ENCODE measurements at regions not wholly inside any gene's neighbourhood (a gene's known extent, or its start where the extent isn't known, plus 50 kb on each side); places are given as distances from the start of the nearest gene placed in this dataset.

GRCh38 chr4:127001933-127002332 is 630.8 kb upstream of the INTU start:
- no peak overlapping the region for H2AFZ ChIP-seq (ENCODE audit: low read length)
- H3F3A ChIP-seq (ENCODE audit: insufficient read depth, low read length) = no peaks in the 10 kb centered on the region
- H3K4me2 ChIP-seq (ENCODE audit: low read depth, low read length) = no peak overlapping the region
- no peaks in the 10 kb centered on the region for H4K20me1 ChIP-seq (ENCODE audit: insufficient read depth, low read length)
- no peak for DNase-seq
- no peak overlapping the region for H3K9ac ChIP-seq (ENCODE audit: low read length)
- no peaks in the 10 kb centered on the region for H3K36me3 ChIP-seq (replicated peaks; ENCODE audit: insufficient read depth, low read length)
- TF ChIP-seq EZH2phosphoT487 (IDR thresholded peaks at IDR 0.05; ENCODE audit: low read length) = no peak
- no peak for TF ChIP-seq EZH2 (optimal IDR thresholded peaks at IDR 0.05; ENCODE audit: low read depth, low read length)
- no peak for TF ChIP-seq CTCF (IDR thresholded peaks at IDR 0.05; ENCODE audit: low read length)
- H3K79me2 ChIP-seq (ENCODE audit: low read length) = no peaks in the 10 kb centered on the region
- no peaks in the 10 kb centered on the region for H3K4me1 ChIP-seq (ENCODE audit: low read length)
- H3K9me2 ChIP-seq (replicated peaks; ENCODE audit: insufficient read depth, low read length) = no peaks in the 10 kb centered on the region
- no peak overlapping the region for H3K4me3 ChIP-seq (ENCODE audit: low read length)
- no peaks in the 10 kb centered on the region for H3K27me3 ChIP-seq (replicated peaks; ENCODE audit: insufficient read depth, low read length)
- H3K9me3 ChIP-seq (replicated peaks; ENCODE audit: insufficient read depth, low read length) = no peaks in the 10 kb centered on the region
- H3K27ac ChIP-seq (ENCODE audit: low read length) = no peak overlapping the region

GRCh38 chr4:127006446-127006877 is 626.3 kb upstream of the INTU start:
- H2AFZ ChIP-seq (ENCODE audit: low read length) = no peak overlapping the region
- no peaks in the 10 kb centered on the region for H4K20me1 ChIP-seq (ENCODE audit: insufficient read depth, low read length)
- H3K4me2 ChIP-seq (ENCODE audit: low read depth, low read length) = no peak overlapping the region
- no peak overlapping the region for H3K4me3 ChIP-seq (ENCODE audit: low read length)
- H3K9me2 ChIP-seq (replicated peaks; ENCODE audit: insufficient read depth, low read length) = no peaks in the 10 kb centered on the region
- no peaks in the 10 kb centered on the region for H3K4me1 ChIP-seq (ENCODE audit: low read length)
- no peak for DNase-seq
- H3K27me3 ChIP-seq (replicated peaks; ENCODE audit: insufficient read depth, low read length) = no peaks in the 10 kb centered on the region
- no peaks in the 10 kb centered on the region for H3F3A ChIP-seq (ENCODE audit: insufficient read depth, low read length)
- TF ChIP-seq CTCF (IDR thresholded peaks at IDR 0.05; ENCODE audit: low read length) = no peak
- TF ChIP-seq EZH2phosphoT487 (IDR thresholded peaks at IDR 0.05; ENCODE audit: low read length) = no peak
- no peak for TF ChIP-seq EZH2 (optimal IDR thresholded peaks at IDR 0.05; ENCODE audit: low read depth, low read length)
- H3K79me2 ChIP-seq (ENCODE audit: low read length) = no peaks in the 10 kb centered on the region
- no peak overlapping the region for H3K9ac ChIP-seq (ENCODE audit: low read length)
- H3K9me3 ChIP-seq (replicated peaks; ENCODE audit: insufficient read depth, low read length) = no peaks in the 10 kb centered on the region
- H3K27ac ChIP-seq (ENCODE audit: low read length) = no peak overlapping the region
- no peaks in the 10 kb centered on the region for H3K36me3 ChIP-seq (replicated peaks; ENCODE audit: insufficient read depth, low read length)

GRCh38 chr4:127007305-127007704 is 625.5 kb upstream of the INTU start:
- Histone ChIP-seq H3F3A (ENCODE audit: insufficient read depth, low read length) (no peaks in the 10 kb centered on the region), H3K4me1 (ENCODE audit: low read length) (no peaks in the 10 kb centered on the region), H3K27me3 (replicated peaks; ENCODE audit: insufficient read depth, low read length) (no peaks in the 10 kb centered on the region), H3K36me3 (replicated peaks; ENCODE audit: insufficient read depth, low read length) (no peaks in the 10 kb centered on the region), H3K27ac (ENCODE audit: low read length) (no peak overlapping the region), H3K4me3 (ENCODE audit: low read length) (no peak overlapping the region), H3K4me2 (ENCODE audit: low read depth, low read length) (no peak overlapping the region), H2AFZ (ENCODE audit: low read length) (no peak overlapping the region), H3K79me2 (ENCODE audit: low read length) (no peaks in the 10 kb centered on the region), H3K9ac (ENCODE audit: low read length) (no peak overlapping the region), H3K9me3 (replicated peaks; ENCODE audit: insufficient read depth, low read length) (no peaks in the 10 kb centered on the region), H4K20me1 (ENCODE audit: insufficient read depth, low read length) (no peaks in the 10 kb centered on the region), H3K9me2 (replicated peaks; ENCODE audit: insufficient read depth, low read length) (no peaks in the 10 kb centered on the region)
- DNase-seq = no peak
- TF ChIP-seq EZH2phosphoT487 (IDR thresholded peaks at IDR 0.05; ENCODE audit: low read length) (no peak), CTCF (IDR thresholded peaks at IDR 0.05; ENCODE audit: low read length) (no peak), EZH2 (optimal IDR thresholded peaks at IDR 0.05; ENCODE audit: low read depth, low read length) (no peak)
